ENCODE measurements at regions not wholly inside any gene's neighbourhood (a gene's known extent, or its start where the extent isn't known, plus 50 kb on each side); places are given as distances from the start of the nearest gene placed in this dataset.
"Not testable (repeated sequence)": the region's sequence is repeated elsewhere in the genome, so short reads cannot be mapped to it uniquely, and the experiment has no call there.

GRCh38 chr15:96165081-96165480, 165.4 kb upstream of the NR2F2 start:
- Histone ChIP-seq H3K4me3 (ENCODE audit: low read depth, low read length) (no peak overlapping the region), H2BK120ac (ENCODE audit: insufficient read depth, low read length, poor library complexity) (no peak overlapping the region), H4K12ac (ENCODE audit: low read depth, low read length) (no peak overlapping the region), H3K27ac (ENCODE audit: low read depth, low read length) (no peak overlapping the region), H2AK5ac (ENCODE audit: low read length) (no peak overlapping the region), H3K4me1 (ENCODE audit: control insufficient read depth in 1 of 2, insufficient read depth in 2 of 2, low read length in 2 of 2) (no peaks in the 10 kb centered on the region), H3K36me3 (ENCODE audit: control insufficient read depth in 1 of 2, insufficient read depth in 2 of 2, low read length in 2 of 2) (peaks cover 2 to 3% of the 10 kb centered on the region in 2 experiments), H3K9me3 (ENCODE audit: insufficient read depth, low read depth, low read length) (peaks cover 2% of the 10 kb centered on the region), H4K91ac (ENCODE audit: low read depth, low read length) (no peak overlapping the region), H3K27me3 (ENCODE audit: insufficient read depth, low read length) (no peaks in the 10 kb centered on the region), H3K9ac (ENCODE audit: low read length) (no peak overlapping the region), H3K23ac (ENCODE audit: low read length) (no peak overlapping the region), H3K14ac (ENCODE audit: low read length) (no peak overlapping the region), H2BK5ac (ENCODE audit: low read depth, low read length, poor library complexity) (no peak overlapping the region), H2BK12ac (ENCODE audit: low read length) (no peak overlapping the region), H4K8ac (ENCODE audit: low read depth, low read length) (no peak overlapping the region), H3K4ac (ENCODE audit: low read depth, low read length) (no peak overlapping the region), H2AFZ (ENCODE audit: insufficient read depth, low read length, poor library complexity) (no peak overlapping the region), H3K4me2 (ENCODE audit: low read length) (no peak overlapping the region), H3K79me2 (ENCODE audit: control insufficient read depth, insufficient read depth, low read length, poor library complexity) (no peaks in the 10 kb centered on the region), H3K79me1 (ENCODE audit: low read length) (no peaks in the 10 kb centered on the region), H3K18ac (ENCODE audit: low read length) (no peak overlapping the region)
- no CpG with 5 or more reads among the region's 4 CpGs for WGBS (ENCODE audit: extremely low coverage, insufficient coverage, insufficient read length)
- no peak for DNase-seq

- no peak for DNase-seq
- Histone ChIP-seq H3K79me2 (ENCODE audit: control insufficient read depth, insufficient read depth, low read length, poor library complexity) (no peaks in the 10 kb centered on the region), H3K27me3 (ENCODE audit: insufficient read depth, low read length) (no peaks in the 10 kb centered on the region), H3K4me2 (ENCODE audit: low read length) (no peak overlapping the region), H3K9ac (ENCODE audit: low read length) (no peak overlapping the region), H2BK12ac (ENCODE audit: low read length) (no peak overlapping the region), H2BK5ac (ENCODE audit: low read depth, low read length, poor library complexity) (no peak overlapping the region), H4K8ac (ENCODE audit: low read depth, low read length) (no peak overlapping the region), H3K4me1 (ENCODE audit: control insufficient read depth in 1 of 2, insufficient read depth in 2 of 2, low read length in 2 of 2) (peaks cover 0 to 1% of the 10 kb centered on the region in 2 experiments), H3K18ac (ENCODE audit: low read length) (no peak overlapping the region), H3K14ac (ENCODE audit: low read length) (no peak overlapping the region), H2AK5ac (ENCODE audit: low read length) (no peak overlapping the region), H3K23ac (ENCODE audit: low read length) (no peak overlapping the region), H2AFZ (ENCODE audit: insufficient read depth, low read length, poor library complexity) (no peak overlapping the region), H3K4ac (ENCODE audit: low read depth, low read length) (no peak overlapping the region), H3K4me3 (ENCODE audit: low read depth, low read length) (no peak overlapping the region), H4K91ac (ENCODE audit: low read depth, low read length) (no peak overlapping the region), H3K9me3 (ENCODE audit: insufficient read depth, low read depth, low read length) (peaks cover 2% of the 10 kb centered on the region), H4K12ac (ENCODE audit: low read depth, low read length) (no peak overlapping the region), H3K27ac (ENCODE audit: low read depth, low read length) (no peak overlapping the region), H3K36me3 (ENCODE audit: control insufficient read depth in 1 of 2, insufficient read depth in 2 of 2, low read length in 2 of 2) (peaks cover 2 to 3% of the 10 kb centered on the region in 2 experiments), H3K79me1 (ENCODE audit: low read length) (peaks cover 1% of the 10 kb centered on the region), H2BK120ac (ENCODE audit: insufficient read depth, low read length, poor library complexity) (no peak overlapping the region)
- WGBS (ENCODE audit: extremely low coverage, insufficient coverage, insufficient read length): no CpG with 5 or more reads among the region's 2 CpGs
Measured at GRCh38 chr15:96165775-96166174, 164.7 kb upstream of the NR2F2 start.

GRCh38 chr15:96166223-96167200, 164.0 kb upstream of the NR2F2 start:
- Histone ChIP-seq H3K9ac (ENCODE audit: low read length) (no peak overlapping the region), H3K4me1 (ENCODE audit: control insufficient read depth in 1 of 2, insufficient read depth in 2 of 2, low read length in 2 of 2) (peaks cover 2 to 8% of the 10 kb centered on the region in 2 experiments)

GRCh38 chr15:96170616-96170978, 159.9 kb upstream of the NR2F2 start:
- not testable (repeated sequence) for H3K4me3 ChIP-seq (ENCODE audit: low read depth, low read length); H3K23ac ChIP-seq (ENCODE audit: low read length); H3K9ac ChIP-seq (ENCODE audit: low read length); H3K4ac ChIP-seq (ENCODE audit: low read depth, low read length); H2AK5ac ChIP-seq (ENCODE audit: low read length); DNase-seq; H3K79me1 ChIP-seq (ENCODE audit: low read length); H4K8ac ChIP-seq (ENCODE audit: low read depth, low read length); H2BK12ac ChIP-seq (ENCODE audit: low read length); H3K36me3 ChIP-seq (ENCODE audit: control insufficient read depth in 1 of 2, insufficient read depth in 2 of 2, low read length in 2 of 2); H3K27me3 ChIP-seq (ENCODE audit: insufficient read depth, low read length); H3K4me2 ChIP-seq (ENCODE audit: low read length); H2AFZ ChIP-seq (ENCODE audit: insufficient read depth, low read length, poor library complexity); H3K79me2 ChIP-seq (ENCODE audit: control insufficient read depth, insufficient read depth, low read length, poor library complexity); H3K9me3 ChIP-seq (ENCODE audit: insufficient read depth, low read depth, low read length); H4K12ac ChIP-seq (ENCODE audit: low read depth, low read length); H3K14ac ChIP-seq (ENCODE audit: low read length); H2BK5ac ChIP-seq (ENCODE audit: low read depth, low read length, poor library complexity); H4K91ac ChIP-seq (ENCODE audit: low read depth, low read length); H2BK120ac ChIP-seq (ENCODE audit: insufficient read depth, low read length, poor library complexity); H3K18ac ChIP-seq (ENCODE audit: low read length)
- peak overlapping the region; percentile 92 for H3K27ac ChIP-seq (ENCODE audit: low read depth, low read length)
- no CpG with 5 or more reads among the region's 2 CpGs for WGBS (ENCODE audit: extremely low coverage, insufficient coverage, insufficient read length)
- H3K4me1 ChIP-seq (ENCODE audit: control insufficient read depth in 1 of 2, insufficient read depth in 2 of 2, low read length in 2 of 2): peaks cover 2 to 13% of the 10 kb centered on the region in 2 experiments

More at GRCh38 chr15:96166223-96167200, 164.0 kb upstream of the NR2F2 start:
- Histone ChIP-seq H2BK5ac (ENCODE audit: low read depth, low read length, poor library complexity) (no peak overlapping the region), H3K4me3 (ENCODE audit: low read depth, low read length) (no peak overlapping the region), H2BK12ac (ENCODE audit: low read length) (peak overlapping the region; percentile 49), H2AK5ac (ENCODE audit: low read length) (no peak overlapping the region), H3K36me3 (ENCODE audit: control insufficient read depth in 1 of 2, insufficient read depth in 2 of 2, low read length in 2 of 2) (peaks cover 2 to 3% of the 10 kb centered on the region in 2 experiments), H3K9me3 (ENCODE audit: insufficient read depth, low read depth, low read length) (peaks cover 2% of the 10 kb centered on the region), H3K23ac (ENCODE audit: low read length) (no peak overlapping the region), H3K79me2 (ENCODE audit: control insufficient read depth, insufficient read depth, low read length, poor library complexity) (no peaks in the 10 kb centered on the region), H2BK120ac (ENCODE audit: insufficient read depth, low read length, poor library complexity) (no peak overlapping the region), H4K91ac (ENCODE audit: low read depth, low read length) (no peak overlapping the region), H3K27ac (ENCODE audit: low read depth, low read length) (no peak overlapping the region), H2AFZ (ENCODE audit: insufficient read depth, low read length, poor library complexity) (no peak overlapping the region), H4K8ac (ENCODE audit: low read depth, low read length) (no peak overlapping the region), H3K4me2 (ENCODE audit: low read length) (no peak overlapping the region), H3K18ac (ENCODE audit: low read length) (no peak overlapping the region), H3K14ac (ENCODE audit: low read length) (no peak overlapping the region), H3K79me1 (ENCODE audit: low read length) (peaks cover 6% of the 10 kb centered on the region), H3K27me3 (ENCODE audit: insufficient read depth, low read length) (no peaks in the 10 kb centered on the region), H4K12ac (ENCODE audit: low read depth, low read length) (no peak overlapping the region), H3K4ac (ENCODE audit: low read depth, low read length) (no peak overlapping the region)
- WGBS (ENCODE audit: extremely low coverage, insufficient coverage, insufficient read length): no CpG with 5 or more reads among the region's 15 CpGs
- no peak for DNase-seq

Data from trophoblast cell (in vitro differentiated cells and primary cell).